Brain microvascular endothelial cell (primary cell): ENCODE measurements at regions not wholly inside any gene's neighbourhood (a gene's known extent, or its start where the extent isn't known, plus 50 kb on each side); places are given as distances from the start of the nearest gene placed in this dataset.

ENCODE experiments used
- DNase-seq: peaks from one replicate; pipeline ENCODE4 v3.0.0-alpha.2; 2020
- H3K27ac ChIP-seq: fragments of 250-450 bp; sonication (Bioruptor Pico); 2 replicates; pipeline ENCODE4 v1.5.1; 2020; ENCODE audit warnings: mild to moderate bottlenecking, moderate library complexity
- H3K27me3 ChIP-seq: fragments of 250-450 bp; sonication (Bioruptor Pico); replicated peaks from 2 replicates; pipeline ENCODE4 v1.5.1; 2020; ENCODE audit warnings: mild to moderate bottlenecking
- H3K36me3 ChIP-seq: fragments of 250-450 bp; sonication (Bioruptor Pico); replicated peaks from 2 replicates; pipeline ENCODE4 v1.5.1; 2020; ENCODE audit warnings: mild to moderate bottlenecking
- H3K4me3 ChIP-seq: 2 replicates; pipeline ENCODE4 v1.5.1; 2011; ENCODE audit warnings: low read depth, mild to moderate bottlenecking, control low read depth, low read length, moderate library complexity
- in situ Hi-C: cut with HindIII; loops from 2 replicates; pipeline ENCODE4 v1.10.0; 2017; ENCODE audit warnings: low sequenced_read_pairs, low pct_ligation_motif_present
- TF ChIP-seq, protein P1 (sequence below): IDR thresholded peaks from 2 replicates; pipeline ENCODE4 v1.5.1; 2011; ENCODE audit warnings: low read depth, mild to moderate bottlenecking, moderate library complexity, low read length, control low read depth, inconsistent platforms; ENCODE audit errors: missing control alignments

- TF ChIP-seq, protein P1, sequence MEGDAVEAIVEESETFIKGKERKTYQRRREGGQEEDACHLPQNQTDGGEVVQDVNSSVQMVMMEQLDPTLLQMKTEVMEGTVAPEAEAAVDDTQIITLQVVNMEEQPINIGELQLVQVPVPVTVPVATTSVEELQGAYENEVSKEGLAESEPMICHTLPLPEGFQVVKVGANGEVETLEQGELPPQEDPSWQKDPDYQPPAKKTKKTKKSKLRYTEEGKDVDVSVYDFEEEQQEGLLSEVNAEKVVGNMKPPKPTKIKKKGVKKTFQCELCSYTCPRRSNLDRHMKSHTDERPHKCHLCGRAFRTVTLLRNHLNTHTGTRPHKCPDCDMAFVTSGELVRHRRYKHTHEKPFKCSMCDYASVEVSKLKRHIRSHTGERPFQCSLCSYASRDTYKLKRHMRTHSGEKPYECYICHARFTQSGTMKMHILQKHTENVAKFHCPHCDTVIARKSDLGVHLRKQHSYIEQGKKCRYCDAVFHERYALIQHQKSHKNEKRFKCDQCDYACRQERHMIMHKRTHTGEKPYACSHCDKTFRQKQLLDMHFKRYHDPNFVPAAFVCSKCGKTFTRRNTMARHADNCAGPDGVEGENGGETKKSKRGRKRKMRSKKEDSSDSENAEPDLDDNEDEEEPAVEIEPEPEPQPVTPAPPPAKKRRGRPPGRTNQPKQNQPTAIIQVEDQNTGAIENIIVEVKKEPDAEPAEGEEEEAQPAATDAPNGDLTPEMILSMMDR: no peak
- in situ Hi-C loops: no loop called here
- no peaks in the 10 kb centered on the region for H3K27me3 ChIP-seq
- H3K27ac ChIP-seq: no peak overlapping the region
- H3K4me3 ChIP-seq: no peak overlapping the region
- DNase-seq: no peak
- H3K36me3 ChIP-seq: no peaks in the 10 kb centered on the region
Measured at GRCh38 chr1:199794105-199794863, 233.2 kb upstream of the NR5A2 start.

DNA sequence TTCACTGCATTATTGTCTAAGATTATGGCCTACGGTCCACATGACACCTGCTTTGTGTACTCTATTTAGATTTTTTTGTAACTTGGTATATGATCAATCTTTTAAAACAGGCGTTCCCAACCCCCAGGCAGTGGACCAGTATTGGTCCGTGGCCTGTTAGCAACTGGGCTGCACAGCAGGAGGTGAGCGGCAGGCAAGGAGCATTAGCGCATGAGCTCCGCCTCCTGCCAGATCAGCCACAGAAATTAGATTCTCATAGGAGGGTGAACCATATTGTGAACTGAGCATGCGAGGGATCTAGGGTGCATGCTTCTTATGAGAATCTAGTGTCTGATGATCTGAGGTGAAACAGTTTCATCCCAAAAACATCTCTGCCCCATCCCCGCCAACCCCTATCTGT lies 228.4 kb upstream of the NR5A2 start:
- TF ChIP-seq, protein P1: no peak
- H3K4me3 ChIP-seq: no peak overlapping the region
- DNase-seq: no peak
- no peak overlapping the region for H3K27ac ChIP-seq
- no peaks in the 10 kb centered on the region for H3K27me3 ChIP-seq
- in situ Hi-C loops: no loop called here
- no peaks in the 10 kb centered on the region for H3K36me3 ChIP-seq

DNA sequence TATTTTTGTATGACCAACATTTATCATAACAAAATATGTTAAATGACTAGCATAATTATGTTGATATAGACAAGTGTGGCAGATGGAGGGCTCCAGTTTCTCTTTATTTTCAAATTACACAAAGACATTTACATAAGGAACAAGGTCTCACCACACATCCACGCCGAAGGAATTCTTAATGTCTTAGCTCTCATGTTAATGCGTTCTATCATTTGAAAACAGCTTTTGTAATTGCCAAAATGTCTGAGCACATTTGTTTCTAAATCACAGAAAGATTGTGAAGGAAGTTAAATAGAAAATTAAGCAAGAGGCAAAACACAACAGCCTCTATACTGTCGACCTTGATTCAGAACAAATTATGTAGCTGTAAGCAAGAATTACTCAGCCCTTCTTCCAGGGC lies 223.0 kb upstream of the NR5A2 start:
- H3K27me3 ChIP-seq: no peaks in the 10 kb centered on the region
- no peak for DNase-seq
- no peaks in the 10 kb centered on the region for H3K36me3 ChIP-seq
- in situ Hi-C loops: no loop called here
- H3K4me3 ChIP-seq: no peak overlapping the region
- TF ChIP-seq, protein P1: no peak
- no peak overlapping the region for H3K27ac ChIP-seq

DNA sequence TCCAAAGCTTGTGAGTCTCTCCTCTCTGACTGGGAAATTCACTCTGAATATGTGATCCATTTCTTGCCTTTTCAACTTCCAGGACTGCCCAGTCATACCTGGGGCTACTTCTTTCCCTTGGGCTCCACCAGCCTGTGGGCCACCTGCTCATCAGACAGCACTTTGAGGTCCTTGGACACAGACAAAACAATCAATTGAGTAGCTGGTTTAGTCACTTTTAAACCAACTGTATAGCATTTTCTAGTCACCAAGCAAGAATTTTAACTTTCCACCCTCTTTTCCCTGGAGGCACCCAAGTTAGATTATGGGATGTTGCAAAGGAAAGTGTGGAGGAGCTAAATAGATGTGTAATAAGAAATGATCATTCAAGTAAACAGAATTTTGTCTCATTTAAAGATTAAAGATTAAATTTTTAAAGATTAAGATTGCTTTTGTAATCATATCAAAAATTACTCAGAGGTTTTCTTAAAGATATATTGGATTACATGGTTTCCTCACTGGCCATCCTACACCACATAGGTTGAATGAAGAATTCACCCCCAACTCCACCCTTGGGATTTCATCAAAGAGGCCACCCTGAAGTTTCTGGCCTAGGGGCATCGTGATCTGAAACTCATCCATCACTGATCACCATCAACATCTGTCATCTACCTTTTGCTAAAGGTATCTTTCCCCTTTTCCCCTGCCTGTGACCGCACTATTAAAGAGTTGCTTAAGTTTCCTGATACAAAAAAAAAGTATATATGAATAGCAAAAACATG lies 219.2 kb upstream of the NR5A2 start:
- TF ChIP-seq, protein P1: no peak
- in situ Hi-C loops: no loop called here
- Histone ChIP-seq H3K27ac (no peak overlapping the region), H3K27me3 (no peaks in the 10 kb centered on the region), H3K4me3 (no peak overlapping the region), H3K36me3 (no peaks in the 10 kb centered on the region)
- DNase-seq: no peak

DNA sequence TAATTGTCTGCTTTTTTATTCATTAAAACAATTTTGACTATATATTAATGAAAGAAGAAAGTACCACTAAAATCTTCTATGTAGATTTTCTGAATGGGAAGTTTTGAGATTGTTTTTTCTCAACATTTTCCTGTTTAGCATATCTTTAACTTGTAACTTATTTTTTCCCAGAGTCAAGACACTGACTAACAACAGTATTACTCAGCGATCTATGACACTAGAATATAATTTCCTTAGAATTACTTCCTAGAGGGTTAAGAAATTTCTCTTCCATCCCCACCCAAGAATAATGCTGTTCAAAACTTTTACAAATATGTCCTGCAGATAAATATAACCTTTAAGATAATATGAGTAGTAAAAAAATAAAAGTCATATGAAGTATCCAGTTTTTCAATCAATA lies 218.2 kb upstream of the NR5A2 start:
- in situ Hi-C loops: no loop called here
- no peaks in the 10 kb centered on the region for H3K36me3 ChIP-seq
- TF ChIP-seq, protein P1: no peak
- H3K27ac ChIP-seq: no peak overlapping the region
- no peak for DNase-seq
- H3K4me3 ChIP-seq: no peak overlapping the region
- no peaks in the 10 kb centered on the region for H3K27me3 ChIP-seq
